GM13976 (cell line): ENCODE measurements at regions not wholly inside any gene's neighbourhood (a gene's known extent, or its start where the extent isn't known, plus 50 kb on each side); places are given as distances from the start of the nearest gene placed in this dataset.
"Not testable (repeated sequence)": the region's sequence is repeated elsewhere in the genome, so short reads cannot be mapped to it uniquely, and the experiment has no call there.

Experiments
- DNase-seq: peaks from one replicate; pipeline ENCODE4 v3.0.0; 2012; ENCODE audit warnings: low spot score
- in situ Hi-C: fragments of 300-500 bp; cut with MboI; formaldehyde crosslinking; loops from one replicate; pipeline ENCODE4 v1.12.0; 2022; ENCODE audit warnings: low sequenced_read_pairs, mixed read lengths, inconsistent platforms; ENCODE audit not compliant: unreplicated experiment
- TF ChIP-seq, protein P1 (sequence below): IDR thresholded peaks from 2 replicates; pipeline ENCODE4 v1.5.1; 2012; ENCODE audit warnings: borderline replicate concordance, mild to moderate bottlenecking; ENCODE audit not compliant: insufficient read depth; ENCODE audit errors: extremely low read depth, missing control alignments, control extremely low read depth

GRCh38 chr16:55992551-55992950, 117.4 kb upstream of the CES5A start:
- no peak for DNase-seq
- in situ Hi-C loops = no loop called here
- TF ChIP-seq, protein P1, sequence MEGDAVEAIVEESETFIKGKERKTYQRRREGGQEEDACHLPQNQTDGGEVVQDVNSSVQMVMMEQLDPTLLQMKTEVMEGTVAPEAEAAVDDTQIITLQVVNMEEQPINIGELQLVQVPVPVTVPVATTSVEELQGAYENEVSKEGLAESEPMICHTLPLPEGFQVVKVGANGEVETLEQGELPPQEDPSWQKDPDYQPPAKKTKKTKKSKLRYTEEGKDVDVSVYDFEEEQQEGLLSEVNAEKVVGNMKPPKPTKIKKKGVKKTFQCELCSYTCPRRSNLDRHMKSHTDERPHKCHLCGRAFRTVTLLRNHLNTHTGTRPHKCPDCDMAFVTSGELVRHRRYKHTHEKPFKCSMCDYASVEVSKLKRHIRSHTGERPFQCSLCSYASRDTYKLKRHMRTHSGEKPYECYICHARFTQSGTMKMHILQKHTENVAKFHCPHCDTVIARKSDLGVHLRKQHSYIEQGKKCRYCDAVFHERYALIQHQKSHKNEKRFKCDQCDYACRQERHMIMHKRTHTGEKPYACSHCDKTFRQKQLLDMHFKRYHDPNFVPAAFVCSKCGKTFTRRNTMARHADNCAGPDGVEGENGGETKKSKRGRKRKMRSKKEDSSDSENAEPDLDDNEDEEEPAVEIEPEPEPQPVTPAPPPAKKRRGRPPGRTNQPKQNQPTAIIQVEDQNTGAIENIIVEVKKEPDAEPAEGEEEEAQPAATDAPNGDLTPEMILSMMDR = no peak

- TF ChIP-seq, protein P1 = no peak
- DNase-seq = no peak
- in situ Hi-C loops = no loop called here
These were observed 116.7 kb upstream of the CES5A start for GRCh38 chr16:55991843-55992242.

GRCh38 chr16:55989569-55989907, 114.4 kb upstream of the CES5A start:
- TF ChIP-seq, protein P1 = no peak
- DNase-seq = no peak
- in situ Hi-C loops = no loop called here

- DNase-seq, in situ Hi-C loops: not testable (repeated sequence)
These were observed 113.8 kb upstream of the CES5A start for GRCh38 chr16:55988850-55989568.

DNA sequence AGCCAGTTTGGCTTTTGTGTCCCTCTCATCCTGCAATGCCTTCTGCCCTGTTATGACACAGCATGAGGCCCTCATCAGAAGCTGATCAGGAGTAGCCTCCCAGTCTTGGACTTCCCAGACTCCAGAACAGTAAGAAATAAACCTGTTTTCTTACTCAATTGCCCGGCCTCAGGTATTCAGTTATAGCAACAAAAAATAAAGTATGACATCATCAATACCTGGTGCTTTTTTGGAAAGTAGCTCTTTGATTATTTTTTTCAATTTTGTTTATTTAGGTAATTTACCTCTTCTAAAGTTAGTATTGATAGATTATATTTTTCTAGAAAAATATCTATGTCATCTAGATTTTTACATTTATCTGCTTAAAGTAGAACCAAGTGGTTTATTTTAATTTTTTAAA, 112.8 kb upstream of the CES5A start:
- TF ChIP-seq, protein P1 = no peak
- in situ Hi-C loops = no loop called here
- DNase-seq = no peak

DNA sequence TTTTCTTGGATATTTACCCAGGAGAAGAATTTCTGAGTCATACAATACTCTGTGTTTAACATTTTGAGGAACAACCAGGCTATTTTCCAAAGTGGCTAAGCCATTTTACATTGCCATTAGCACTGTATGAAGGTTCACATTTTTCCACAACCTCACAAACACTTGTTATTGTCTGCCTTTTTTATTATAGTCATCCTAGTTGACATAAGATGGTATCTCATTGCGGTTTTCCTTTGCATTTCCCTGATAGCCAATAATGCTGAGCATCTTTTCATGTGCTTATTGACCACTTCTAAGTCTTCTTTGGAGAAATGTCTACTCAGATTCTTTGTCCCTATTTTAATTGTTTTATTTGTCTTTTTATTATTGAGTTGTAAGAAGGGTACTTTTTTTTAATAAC, 107.4 kb upstream of the CES5A start:
- TF ChIP-seq, protein P1 = no peak
- in situ Hi-C loops = no loop called here
- no peak for DNase-seq

GRCh38 chr16:55981557-55981956, 106.4 kb upstream of the CES5A start:
- in situ Hi-C loops = no loop called here

More at GRCh38 chr16:55981557-55981956, 106.4 kb upstream of the CES5A start:
- TF ChIP-seq, protein P1 = no peak
- no peak for DNase-seq
